Kidney (tissue), 13 donors: ENCODE measurements at regions not wholly inside any gene's neighbourhood (a gene's known extent, or its start where the extent isn't known, plus 50 kb on each side); places are given as distances from the start of the nearest gene placed in this dataset.

Experiments used
- DNase-seq, 5 donors: peaks; one replicate each; pipeline ENCODE4 v3.0.0-alpha.2; 2013 to 2020
- FAIRE-seq: peaks from 2 replicates; lab custom pipeline; 2012; peaks lifted over from hg19 to GRCh38; lab: Jason Lieb, UNC
- H3K27ac ChIP-seq, 2 donors: one replicate each; pipeline ENCODE4 v1.7.0; 2013; ENCODE audit warnings: low read depth in 2 of 2, low read length in 2 of 2, inconsistent platforms in 1 of 2
- H3K27me3 ChIP-seq: one replicate; pipeline ENCODE4 v1.7.1; 2013; ENCODE audit warnings: low read length, inconsistent platforms; ENCODE audit not compliant: control insufficient read depth, insufficient read depth
- H3K36me3 ChIP-seq, 3 donors: one replicate each; pipeline versions ENCODE4 v1.7.0 to v1.7.1; 2013; ENCODE audit warnings: low read length in 3 of 3, control low read depth in 1 of 3, inconsistent platforms in 1 of 3; ENCODE audit not compliant: insufficient read depth in 3 of 3, control insufficient read depth in 2 of 3
- H3K4me1 ChIP-seq, 3 donors: one replicate each; pipeline versions ENCODE4 v1.7.0 to v1.7.1; 2013; ENCODE audit warnings: low read length in 3 of 3, inconsistent platforms in 1 of 3, low read depth in 1 of 3; ENCODE audit not compliant: control insufficient read depth in 2 of 3, insufficient read depth in 2 of 3
- H3K4me3 ChIP-seq, 3 donors: one replicate each; pipeline versions ENCODE4 v1.7.0 to v1.8.1; 2013; ENCODE audit warnings: low read length in 3 of 3, control low read depth in 1 of 3, inconsistent platforms in 1 of 3
- H3K9ac ChIP-seq, 3 donors: one replicate each; pipeline versions ENCODE4 v1.7.0 to v1.7.1; 2013; ENCODE audit warnings: low read length in 3 of 3, control low read depth in 1 of 3, inconsistent platforms in 1 of 3
- H3K9me3 ChIP-seq, 3 donors: one replicate each; pipeline versions ENCODE4 v1.7.0 to v1.7.1; 2013; ENCODE audit warnings: low read length in 3 of 3, control low read depth in 1 of 3, inconsistent platforms in 1 of 3; ENCODE audit not compliant: control insufficient read depth in 2 of 3, insufficient read depth in 1 of 3
- intact Hi-C: fragments of 100-400 bp; cut with DNase I; formaldehyde crosslinking; loops from one replicate; pipeline ENCODE4 v1.11.1; 2022
- TF ChIP-seq, protein P1 (sequence below): IDR thresholded peaks from 3 replicates; pipeline ENCODE4 v1.5.1; 2012; ENCODE audit warnings: mild to moderate bottlenecking, moderate library complexity, borderline replicate concordance; ENCODE audit not compliant: insufficient read depth; ENCODE audit errors: extremely low read depth
- donor health status: control.
- donor health status: control.
- donor health status: control.
- donor health status: control.
- donor health status: control.
- donor health status: DM: yes; HTN: yes; CAD: no.
- donor health status: Normal renal cell carcinoma (clear cell type).

DNA sequence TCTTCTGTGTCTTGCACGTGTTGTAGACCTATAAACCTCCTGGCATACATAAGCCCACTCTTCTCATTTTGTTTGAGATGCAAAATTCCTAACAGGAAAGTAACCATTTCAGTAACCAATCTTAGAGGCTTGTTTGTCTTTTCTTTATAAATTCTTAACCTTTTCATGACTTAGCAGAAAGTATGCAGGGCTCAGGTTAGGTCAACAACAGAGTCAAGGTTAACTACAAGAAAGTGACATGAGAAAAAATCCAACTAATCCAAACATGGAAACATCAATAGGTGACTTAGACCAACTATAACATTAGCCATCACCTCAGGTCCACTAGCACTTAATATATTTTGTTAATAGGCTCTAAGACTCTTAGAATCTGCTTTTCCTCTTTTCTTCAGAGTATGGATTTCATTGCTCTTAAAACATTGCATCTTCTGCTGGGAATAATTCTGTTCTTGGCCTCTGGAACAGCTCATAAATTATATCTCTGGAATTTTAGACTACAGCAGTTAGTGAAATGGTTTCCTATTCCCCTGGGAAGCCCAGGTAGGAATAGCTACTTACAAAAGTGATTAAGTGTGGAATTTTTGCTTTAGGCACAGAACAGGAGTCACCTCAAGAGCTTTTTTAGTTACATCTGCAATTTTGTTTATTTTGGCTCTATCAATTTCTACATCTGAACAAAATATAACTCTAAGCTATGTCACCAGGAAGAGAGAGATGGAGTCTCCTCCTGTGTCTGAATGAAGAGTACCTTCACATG, 155.3 kb upstream of the ANKRD55 start:
- peak in 2 of 5 donors; percentile 71 to 77 for DNase-seq

DNA sequence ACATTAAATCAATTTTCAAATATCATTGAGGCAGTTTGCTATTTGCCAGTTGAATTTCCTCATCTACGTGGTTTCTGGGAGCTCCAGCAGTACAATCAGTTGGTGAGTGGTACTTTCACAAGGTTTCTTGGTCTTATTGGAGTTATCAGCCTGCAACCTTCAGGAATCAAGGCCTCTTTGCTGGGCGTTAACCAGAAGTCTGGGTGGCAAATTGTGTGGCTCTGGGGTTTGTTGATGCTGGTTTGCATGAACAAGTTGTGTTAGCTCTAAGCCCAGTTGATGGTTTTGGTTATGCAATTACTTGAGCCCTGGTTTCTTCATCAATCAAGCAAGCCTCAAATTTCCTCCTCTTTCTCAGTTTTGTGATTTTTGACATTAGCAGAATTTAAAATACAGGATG, 152.9 kb upstream of the ANKRD55 start:
- no peaks in the 10 kb centered on the region for H3K9me3 ChIP-seq
- no peak for FAIRE-seq
- no peak overlapping the region for H3K4me3 ChIP-seq
- no peaks in the 10 kb centered on the region for H3K36me3 ChIP-seq
- H3K4me1 ChIP-seq = peaks cover 0 to 7% (median 4%) of the 10 kb centered on the region in 3 donors
- intact Hi-C loops = no loop called here
- TF ChIP-seq, protein P1, sequence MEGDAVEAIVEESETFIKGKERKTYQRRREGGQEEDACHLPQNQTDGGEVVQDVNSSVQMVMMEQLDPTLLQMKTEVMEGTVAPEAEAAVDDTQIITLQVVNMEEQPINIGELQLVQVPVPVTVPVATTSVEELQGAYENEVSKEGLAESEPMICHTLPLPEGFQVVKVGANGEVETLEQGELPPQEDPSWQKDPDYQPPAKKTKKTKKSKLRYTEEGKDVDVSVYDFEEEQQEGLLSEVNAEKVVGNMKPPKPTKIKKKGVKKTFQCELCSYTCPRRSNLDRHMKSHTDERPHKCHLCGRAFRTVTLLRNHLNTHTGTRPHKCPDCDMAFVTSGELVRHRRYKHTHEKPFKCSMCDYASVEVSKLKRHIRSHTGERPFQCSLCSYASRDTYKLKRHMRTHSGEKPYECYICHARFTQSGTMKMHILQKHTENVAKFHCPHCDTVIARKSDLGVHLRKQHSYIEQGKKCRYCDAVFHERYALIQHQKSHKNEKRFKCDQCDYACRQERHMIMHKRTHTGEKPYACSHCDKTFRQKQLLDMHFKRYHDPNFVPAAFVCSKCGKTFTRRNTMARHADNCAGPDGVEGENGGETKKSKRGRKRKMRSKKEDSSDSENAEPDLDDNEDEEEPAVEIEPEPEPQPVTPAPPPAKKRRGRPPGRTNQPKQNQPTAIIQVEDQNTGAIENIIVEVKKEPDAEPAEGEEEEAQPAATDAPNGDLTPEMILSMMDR = no peak
- no peak overlapping the region for H3K27ac ChIP-seq
- no peak for DNase-seq
- no peak overlapping the region for H3K9ac ChIP-seq
- no peaks in the 10 kb centered on the region for H3K27me3 ChIP-seq

More for the DNA sequence above, 155.3 kb upstream of the ANKRD55 start:
- Histone ChIP-seq H3K27ac (peak overlapping the region in 1 of 2 donors; percentile 8), H3K4me1 (peaks cover 0 to 7% (median 4%) of the 10 kb centered on the region in 3 donors), H3K36me3 (no peaks in the 10 kb centered on the region), H3K4me3 (no peak overlapping the region), H3K9me3 (no peaks in the 10 kb centered on the region), H3K9ac (no peak overlapping the region), H3K27me3 (no peaks in the 10 kb centered on the region)
- no peak for FAIRE-seq
- intact Hi-C loops = no loop called here
- TF ChIP-seq, protein P1 = no peak

DNA sequence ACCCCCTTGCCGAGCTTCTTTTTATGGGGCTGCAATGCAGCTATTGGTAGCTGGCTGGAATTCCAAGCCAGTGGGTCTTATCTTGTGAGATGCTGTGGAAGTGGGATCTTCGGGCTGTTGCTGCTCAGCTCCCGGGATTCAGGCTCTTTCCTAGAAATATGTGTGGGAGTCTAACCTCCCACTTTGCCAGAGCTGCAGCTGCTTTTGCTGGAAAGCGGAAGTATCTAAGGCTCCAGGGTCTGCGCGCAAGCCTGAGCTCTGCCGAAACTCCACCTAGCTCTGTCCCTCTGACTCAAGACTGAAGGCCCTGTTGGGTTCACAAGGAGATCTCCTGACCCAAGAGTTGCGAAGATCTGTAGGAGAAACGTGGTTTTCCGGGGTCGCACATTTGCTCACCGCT, 151.1 kb upstream of the ANKRD55 start:
- DNase-seq = peak in 3 of 5 donors; percentile 35 to 63 (median 41)
- Histone ChIP-seq H3K36me3 (no peaks in the 10 kb centered on the region), H3K9me3 (no peaks in the 10 kb centered on the region), H3K9ac (no peak overlapping the region), H3K4me1 (peaks cover 0 to 7% (median 4%) of the 10 kb centered on the region in 3 donors), H3K27me3 (no peaks in the 10 kb centered on the region), H3K4me3 (no peak overlapping the region), H3K27ac (no peak overlapping the region)
- TF ChIP-seq, protein P1 = no peak
- FAIRE-seq = no peak
- intact Hi-C loops = no loop called here
